NCI-H526 (cell line): ENCODE measurements at regions not wholly inside any gene's neighbourhood (a gene's known extent, or its start where the extent isn't known, plus 50 kb on each side); places are given as distances from the start of the nearest gene placed in this dataset.
"Not testable (repeated sequence)": the region's sequence is repeated elsewhere in the genome, so short reads cannot be mapped to it uniquely, and the experiment has no call there.

Experiments used
- DNase-seq, 2 experiments: peaks; one replicate each; lab custom pipeline; 2025; lab: John Stamatoyannopoulos, UW

- DNase-seq, result no peak
These were observed 532.9 kb upstream of the IL12A start for GRCh38 chr3:159455741-159456181.

DNA sequence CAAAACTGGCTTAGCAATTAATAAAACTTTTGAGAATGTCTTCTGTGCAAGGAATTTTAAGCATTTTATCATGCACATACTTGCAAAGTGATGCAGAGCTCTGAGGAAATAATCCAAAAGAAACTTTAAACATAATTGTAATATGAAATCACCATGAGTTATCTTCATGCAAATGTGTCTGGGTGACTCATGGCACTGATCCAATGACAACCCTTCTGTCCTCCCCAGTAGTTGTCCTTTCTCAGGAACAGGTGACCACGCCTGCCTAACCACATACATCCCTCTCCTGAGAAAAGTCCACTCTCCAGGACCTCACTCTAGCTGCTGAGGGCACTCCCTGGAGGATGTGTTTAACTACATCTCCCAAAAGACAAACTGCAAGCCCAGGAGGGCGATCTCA is 530.6 kb upstream of the IL12A start:
- peak in 1 of 2 experiments; percentile 26 for DNase-seq

DNA sequence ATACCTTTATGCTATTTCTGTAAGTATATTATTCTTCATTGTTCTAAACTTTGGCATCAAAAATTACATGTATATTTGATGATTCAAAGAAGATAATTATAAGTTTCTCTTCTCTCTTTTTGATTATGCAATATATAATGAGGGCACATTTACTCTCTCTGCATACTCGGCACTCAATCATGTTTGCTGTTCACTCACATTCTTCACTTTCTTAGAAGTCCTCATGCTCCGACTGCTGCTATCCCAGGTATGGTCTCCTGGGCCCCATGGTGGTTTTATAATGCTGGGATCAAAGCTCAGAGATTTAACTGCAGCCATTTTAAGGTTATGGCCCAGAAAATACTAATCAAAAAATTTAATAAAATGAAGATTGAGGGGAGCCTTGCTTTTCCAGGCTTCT is 529.7 kb upstream of the IL12A start:
- DNase-seq, result no peak

DNA sequence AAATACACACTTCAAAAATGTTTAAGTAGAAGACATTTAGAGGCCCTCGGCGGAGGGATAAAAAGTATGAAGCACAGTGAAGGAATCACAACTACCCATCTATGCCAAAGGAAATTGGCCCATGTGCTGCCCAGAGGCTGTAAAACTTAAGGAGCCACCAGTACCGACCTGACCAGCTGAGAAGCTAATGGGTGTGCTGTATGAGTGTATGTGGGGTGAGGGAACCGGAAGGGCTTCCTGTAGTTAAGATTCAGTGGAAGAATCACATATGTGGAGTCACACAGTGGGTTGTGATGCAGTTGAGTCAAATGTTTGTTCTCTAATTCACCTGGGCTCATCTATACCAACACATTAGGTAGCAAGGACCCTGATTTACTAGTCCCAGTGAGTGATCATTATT is 516.0 kb upstream of the IL12A start:
- no peak for DNase-seq

- no peak for DNase-seq
These were observed 515.4 kb upstream of the IL12A start for GRCh38 chr3:159473206-159473605.

GRCh38 chr3:159480046-159480445 is 508.6 kb upstream of the IL12A start:
- no peak for DNase-seq

- no peak for DNase-seq
These were observed 506.2 kb upstream of the IL12A start for GRCh38 chr3:159482241-159482993.

GRCh38 chr3:159482994-159483367 is 505.7 kb upstream of the IL12A start:
- DNase-seq, result no peak

DNA sequence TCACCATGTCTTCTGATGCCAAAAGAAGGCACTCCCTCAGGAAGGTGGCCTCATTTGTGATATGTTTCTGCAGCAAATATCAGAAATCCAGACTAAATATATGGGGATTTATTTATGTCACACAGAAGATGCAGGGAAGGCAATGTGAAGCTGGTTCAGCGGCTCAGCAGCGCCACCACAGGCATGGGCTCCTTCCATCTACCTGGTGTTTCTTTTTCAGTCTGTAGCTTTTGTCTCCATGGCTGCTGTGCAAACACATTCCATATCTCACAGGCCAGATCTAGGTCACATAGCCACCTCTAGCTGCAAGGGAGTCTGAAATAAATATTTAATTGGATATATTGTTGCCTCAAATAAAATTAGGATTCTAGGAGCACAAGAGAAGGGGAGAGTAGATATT is 502.1 kb upstream of the IL12A start:
- DNase-seq, result peak in 1 of 2 experiments; percentile 20

DNA sequence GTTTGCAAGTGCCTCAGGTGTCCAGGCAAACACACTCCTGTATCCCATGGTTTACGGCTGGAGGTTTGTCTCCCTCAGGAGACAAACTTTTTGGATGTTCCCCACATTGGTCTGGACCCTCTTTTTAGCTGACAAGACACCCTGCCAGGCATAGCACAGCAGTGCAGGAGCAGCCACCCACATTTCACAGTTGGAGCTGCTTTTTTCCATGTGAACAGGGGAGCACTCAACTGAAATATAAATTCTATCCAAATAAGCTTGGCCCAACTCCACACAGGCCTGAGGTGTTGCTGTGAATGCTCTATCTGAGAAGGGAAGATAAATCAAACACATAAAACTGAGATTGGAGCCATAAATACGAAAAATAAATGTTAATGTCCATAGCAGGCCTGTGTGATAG is 501.3 kb upstream of the IL12A start:
- no peak for DNase-seq

GRCh38 chr3:159488602-159489001 is 500.0 kb upstream of the IL12A start:
- DNase-seq, result no peak

DNA sequence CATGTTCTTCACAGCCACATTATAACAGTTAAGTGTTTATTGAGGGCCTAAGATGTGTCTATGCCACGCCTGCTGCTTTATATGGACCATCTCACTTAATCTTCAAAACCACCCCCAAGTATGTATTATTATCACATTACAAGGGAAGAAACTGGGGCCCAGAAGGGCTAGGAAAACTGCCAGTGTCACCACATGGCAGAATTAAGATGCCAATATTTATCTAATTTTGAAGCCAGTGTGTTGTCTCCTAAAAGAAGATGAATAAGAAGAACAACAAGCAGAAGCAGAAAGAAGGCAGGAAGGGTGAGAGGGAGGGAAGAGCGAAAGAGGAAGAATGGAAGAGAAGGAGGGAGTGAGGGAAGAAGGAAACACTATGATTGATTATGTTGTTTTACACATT is 491.3 kb upstream of the IL12A start:
- DNase-seq, result no peak

DNA sequence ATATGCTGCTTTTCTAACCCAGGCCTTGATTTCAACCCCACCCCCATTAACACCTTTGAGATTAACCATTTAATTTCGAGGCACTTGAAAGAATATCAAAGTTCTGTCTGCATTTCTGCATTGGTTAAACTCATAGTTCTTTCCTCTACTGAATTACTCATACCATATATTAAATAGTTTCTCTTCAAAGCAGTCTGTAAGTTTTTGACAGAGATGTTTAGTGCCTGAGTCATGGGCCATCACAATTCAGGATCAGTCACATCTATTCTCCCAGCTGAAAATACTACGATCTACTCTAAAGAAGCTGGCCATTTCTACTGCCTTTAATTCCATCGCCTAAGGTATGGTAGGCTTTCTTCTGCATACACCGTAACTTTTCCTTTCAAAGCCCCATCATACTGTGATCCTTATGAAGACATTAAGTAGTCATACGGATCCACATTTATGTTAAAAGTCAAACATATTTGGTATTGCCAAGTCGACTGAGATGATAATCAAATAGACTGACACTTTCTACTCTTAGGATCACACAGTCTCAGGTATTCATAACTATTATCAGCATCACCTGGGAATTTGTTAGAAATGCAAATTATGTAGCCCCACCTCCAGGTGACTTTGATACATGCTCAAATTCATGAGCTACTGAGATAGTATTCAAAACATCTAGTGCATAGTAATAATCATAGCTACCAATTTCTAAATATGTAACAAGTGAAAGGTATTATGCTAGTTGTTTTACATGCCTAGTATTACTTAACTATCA is 489.4 kb upstream of the IL12A start:
- DNase-seq, result peak; percentile 21 to 54

DNA sequence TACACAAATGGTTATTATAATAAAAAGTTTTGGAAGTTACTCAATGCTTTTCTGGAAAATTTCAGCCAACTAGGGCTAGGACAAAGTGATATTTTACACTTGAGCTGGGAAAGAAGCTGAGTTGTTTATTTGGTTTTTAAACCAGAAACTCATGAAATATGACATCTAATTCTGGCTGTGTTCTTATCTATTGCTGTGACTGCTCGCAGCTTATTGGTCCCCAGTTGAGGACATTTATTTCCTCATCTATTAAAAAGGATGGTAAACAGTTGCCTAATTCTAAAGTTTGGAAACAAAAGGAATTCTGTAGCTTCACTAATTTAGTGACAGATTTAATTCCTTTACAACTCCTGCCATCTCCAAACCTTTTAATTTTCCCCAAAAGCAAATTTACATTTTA is 487.6 kb upstream of the IL12A start:
- no peak for DNase-seq

DNA sequence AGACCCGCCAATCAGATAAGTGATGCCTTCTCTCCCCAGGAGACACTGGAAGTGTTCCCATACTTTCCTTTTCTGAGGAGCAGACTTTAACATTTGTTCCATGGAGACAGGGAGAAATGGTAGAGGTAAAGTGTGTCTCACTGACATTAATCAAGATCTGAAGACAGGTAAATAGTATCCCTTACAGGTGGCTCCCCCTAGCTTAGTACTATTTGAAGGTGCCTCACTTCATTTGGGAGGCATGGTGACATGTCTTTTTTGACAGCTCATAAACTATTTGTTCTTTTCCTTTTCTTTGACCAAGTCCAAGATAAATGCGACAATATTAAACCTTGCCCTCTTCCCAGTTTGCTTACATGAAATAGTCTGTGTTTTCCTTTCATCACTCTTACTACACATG is 485.6 kb upstream of the IL12A start:
- DNase-seq, result no peak

- not testable (repeated sequence) for DNase-seq
These were observed 477.6 kb upstream of the IL12A start for GRCh38 chr3:159510988-159511387.

DNA sequence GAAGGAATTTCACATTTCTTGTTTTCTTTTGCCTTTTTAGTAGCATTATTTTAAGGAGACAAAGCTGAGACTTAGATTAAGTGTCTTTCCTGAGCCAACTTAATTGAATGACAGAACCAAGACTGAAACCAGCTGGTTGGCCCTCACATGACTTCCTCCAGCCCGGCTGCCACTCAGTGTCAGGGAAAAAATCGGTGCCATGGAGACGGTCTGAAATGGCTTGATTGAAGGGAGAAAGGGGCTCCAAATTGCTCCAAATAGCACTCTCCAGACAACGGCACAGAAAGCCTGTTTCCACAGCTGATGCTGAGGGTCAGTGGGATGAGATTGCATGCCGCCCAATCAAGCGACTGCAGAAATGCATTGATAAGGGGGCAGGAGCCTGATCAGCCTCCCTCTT is 475.2 kb upstream of the IL12A start:
- DNase-seq, result no peak

- DNase-seq, result no peak
These were observed 474.7 kb upstream of the IL12A start for GRCh38 chr3:159513867-159514380.

DNA sequence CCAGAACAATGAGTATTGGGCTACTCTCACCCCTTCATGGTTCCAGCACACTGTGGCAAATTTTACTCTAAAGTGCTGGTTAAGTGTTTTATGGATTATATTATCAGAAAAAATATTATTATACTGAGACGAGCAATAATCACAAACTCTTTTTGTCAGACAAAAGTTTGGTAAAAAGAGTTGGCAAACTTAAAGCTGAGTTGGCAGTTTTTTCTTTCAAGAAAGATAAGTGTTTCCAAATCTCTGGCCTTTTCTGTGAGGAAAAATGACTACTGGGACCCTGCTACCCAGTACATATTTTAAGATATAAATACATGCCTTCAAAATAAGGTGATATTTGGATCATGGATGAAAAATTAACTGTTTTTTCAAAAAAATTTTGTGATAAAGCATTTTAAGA is 471.5 kb upstream of the IL12A start:
- no peak for DNase-seq

DNA sequence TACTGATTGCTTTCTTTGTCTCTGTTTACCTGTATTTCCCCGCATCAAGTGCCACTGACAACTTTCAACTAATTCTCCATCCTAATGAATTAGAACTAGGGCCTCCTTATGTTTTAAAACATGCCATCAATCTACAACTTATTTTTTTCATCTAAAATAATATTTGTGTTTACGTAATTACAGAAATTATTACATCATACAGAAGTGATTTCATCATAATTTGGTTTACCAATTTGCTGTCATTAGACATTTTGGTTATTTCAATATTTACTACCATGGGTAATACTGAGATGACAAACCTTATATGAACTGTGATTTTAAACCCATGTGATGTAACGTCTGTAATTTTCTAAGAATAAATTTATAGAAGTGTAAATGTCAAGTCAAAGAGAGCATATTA is 468.0 kb upstream of the IL12A start:
- DNase-seq, result no peak

GRCh38 chr3:159522276-159522675 is 466.4 kb upstream of the IL12A start:
- DNase-seq, result no peak

DNA sequence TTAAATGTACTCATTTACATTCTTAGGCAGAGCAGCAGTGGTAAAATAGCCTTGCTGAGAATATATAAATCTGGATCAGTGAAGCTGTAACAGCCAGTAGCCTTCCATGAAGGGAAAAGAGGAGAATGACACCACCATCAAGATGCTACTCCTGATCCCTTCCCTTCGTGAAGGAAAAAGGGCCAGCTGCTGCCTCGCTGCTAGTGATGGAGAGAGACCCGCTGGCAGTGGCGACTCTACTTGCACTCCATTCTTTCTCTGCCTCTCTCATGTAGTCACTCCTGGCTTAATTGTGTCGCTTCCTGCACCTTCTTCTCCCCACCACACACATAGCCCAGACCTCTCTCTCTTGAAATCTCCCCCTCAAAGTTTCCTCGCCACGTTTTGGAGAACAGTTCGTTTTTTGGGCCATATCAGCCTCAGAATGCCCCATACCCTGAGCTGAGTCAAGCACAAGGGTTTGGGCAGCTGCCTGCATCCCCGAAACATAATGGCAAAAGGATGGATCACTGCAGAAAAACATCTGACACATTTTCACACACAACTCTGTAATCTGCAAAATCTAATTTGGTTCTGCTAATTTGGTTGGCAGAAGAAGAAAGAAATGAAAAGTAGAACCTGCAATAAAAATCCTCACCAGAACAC is 460.3 kb upstream of the IL12A start:
- DNase-seq, result no peak

DNA sequence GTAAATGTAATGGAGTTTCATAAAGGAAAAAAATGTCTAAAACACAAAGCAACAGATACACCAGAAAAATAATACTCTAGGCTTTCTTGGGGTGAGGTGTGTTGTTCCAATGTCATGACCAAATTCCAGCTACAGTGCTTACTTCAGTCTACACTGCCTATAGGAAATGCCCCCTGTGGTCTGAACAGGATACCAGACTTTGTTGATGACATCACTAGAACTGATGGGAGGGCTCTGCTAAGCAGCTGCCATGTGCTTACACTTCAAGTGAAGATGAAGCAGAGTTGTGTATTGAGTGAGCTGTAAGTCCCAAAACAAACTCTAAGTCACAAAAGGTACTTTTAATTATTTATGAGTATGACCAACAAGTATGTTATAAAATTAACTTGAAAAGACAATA is 456.1 kb upstream of the IL12A start:
- no peak for DNase-seq
